A204.1 (cell line): ENCODE measurements at regions not wholly inside any gene's neighbourhood (a gene's known extent, or its start where the extent isn't known, plus 50 kb on each side); places are given as distances from the start of the nearest gene placed in this dataset.
"Not testable (repeated sequence)": the region's sequence is repeated elsewhere in the genome, so short reads cannot be mapped to it uniquely, and the experiment has no call there.

Experiments
- FAIRE-seq: peaks from 2 replicates; lab custom pipeline; 2012; peaks lifted over from hg19 to GRCh38; lab: Jason Lieb, UNC

GRCh38 chrX:114087543-114087942, 496.3 kb upstream of the HTR2C start:
- FAIRE-seq, result no peak

GRCh38 chrX:114077773-114078172, 506.1 kb upstream of the HTR2C start:
- FAIRE-seq, result no peak

- peak; percentile 94 for FAIRE-seq
Observed at GRCh38 chrX:114075073-114075673, 508.7 kb upstream of the HTR2C start.

GRCh38 chrX:114073926-114074325, 510.0 kb upstream of the HTR2C start:
- FAIRE-seq, result no peak

GRCh38 chrX:114071412-114071811, 512.5 kb upstream of the HTR2C start:
- no peak for FAIRE-seq

GRCh38 chrX:114065577-114066223, 518.2 kb upstream of the HTR2C start:
- no peak for FAIRE-seq

GRCh38 chrX:114061226-114061625, 522.7 kb upstream of the HTR2C start:
- no peak for FAIRE-seq

GRCh38 chrX:114058988-114059418, 524.9 kb upstream of the HTR2C start:
- no peak for FAIRE-seq

- FAIRE-seq, result not testable (repeated sequence)
Observed at GRCh38 chrX:114057422-114057821, 526.5 kb upstream of the HTR2C start.

- FAIRE-seq, result no peak
Observed at GRCh38 chrX:114051667-114052315, 532.1 kb upstream of the HTR2C start.

- no peak for FAIRE-seq
Observed at GRCh38 chrX:114050075-114050796, 533.6 kb upstream of the HTR2C start.

GRCh38 chrX:114049063-114049462, 534.8 kb upstream of the HTR2C start:
- FAIRE-seq, result no peak

- no peak for FAIRE-seq
Observed at GRCh38 chrX:114047558-114047957, 536.3 kb upstream of the HTR2C start.

- FAIRE-seq, result no peak
Observed at GRCh38 chrX:114046695-114047279, 537.1 kb upstream of the HTR2C start.

- FAIRE-seq, result not testable (repeated sequence)
Observed at GRCh38 chrX:114041470-114041869, 542.4 kb upstream of the HTR2C start.

- FAIRE-seq, result not testable (repeated sequence)
Observed at GRCh38 chrX:114040661-114041269, 543.1 kb upstream of the HTR2C start.

- not testable (repeated sequence) for FAIRE-seq
Observed at GRCh38 chrX:114040111-114040510, 543.8 kb upstream of the HTR2C start.

GRCh38 chrX:114038358-114038757, 545.5 kb upstream of the HTR2C start:
- no peak for FAIRE-seq

GRCh38 chrX:114037515-114037914, 546.4 kb upstream of the HTR2C start:
- peak; percentile 72 for FAIRE-seq

- no peak for FAIRE-seq
Observed at GRCh38 chrX:114028907-114029662, 554.8 kb upstream of the HTR2C start.

- FAIRE-seq, result peak; percentile 6
Observed at GRCh38 chrX:114017086-114017485, 566.8 kb upstream of the HTR2C start.
